ENCODE measurements at regions not wholly inside any gene's neighbourhood (a gene's known extent, or its start where the extent isn't known, plus 50 kb on each side); places are given as distances from the start of the nearest gene placed in this dataset.

DNA sequence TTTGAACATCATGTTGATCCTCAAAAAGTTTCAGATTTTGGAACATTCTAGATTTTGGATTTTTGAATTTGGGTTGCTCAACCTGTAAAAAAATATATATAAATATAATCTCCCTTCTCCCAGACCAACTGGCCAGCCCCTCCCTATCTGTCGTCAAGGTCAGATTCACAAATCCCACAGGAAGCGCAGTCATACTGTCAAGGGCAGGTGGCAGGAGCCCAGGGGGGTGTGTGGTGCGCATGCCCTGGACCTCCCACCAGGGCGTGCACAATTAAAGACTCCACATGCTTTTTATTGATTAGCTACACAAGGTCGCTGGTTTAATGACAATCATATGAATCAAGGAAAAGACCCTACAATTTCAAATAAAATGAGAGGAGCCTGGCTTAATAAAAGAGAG lies 77.0 kb upstream of the EEPD1 start:
- DNase-seq: no peak

DNA sequence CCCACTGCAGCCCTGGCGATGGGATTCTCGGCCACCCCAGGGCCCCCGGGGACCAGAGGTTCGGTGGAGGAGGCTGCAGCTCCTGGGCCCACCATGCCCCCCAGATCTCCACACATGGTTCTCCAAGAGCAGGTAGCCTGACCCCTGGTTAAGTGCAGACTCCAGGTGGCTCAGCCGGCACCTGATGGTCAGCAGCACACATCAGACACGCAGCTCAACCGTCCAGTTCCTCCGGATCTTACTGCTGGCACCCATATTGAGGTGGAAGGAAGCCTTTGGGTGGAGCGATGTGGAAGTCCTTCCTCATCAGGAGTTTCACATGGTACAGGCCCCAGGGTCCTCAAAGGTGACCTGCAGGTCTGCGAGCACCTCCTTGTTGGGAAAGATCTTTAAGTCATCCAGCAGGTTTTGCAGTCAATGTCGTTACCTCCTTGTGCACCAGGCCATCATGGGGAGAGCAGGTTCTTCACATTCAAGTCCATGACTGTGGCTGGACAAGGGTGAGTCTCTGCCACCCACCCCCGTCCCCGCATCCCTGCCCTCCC lies 74.2 kb upstream of the EEPD1 start:
- no peak for DNase-seq

DNA sequence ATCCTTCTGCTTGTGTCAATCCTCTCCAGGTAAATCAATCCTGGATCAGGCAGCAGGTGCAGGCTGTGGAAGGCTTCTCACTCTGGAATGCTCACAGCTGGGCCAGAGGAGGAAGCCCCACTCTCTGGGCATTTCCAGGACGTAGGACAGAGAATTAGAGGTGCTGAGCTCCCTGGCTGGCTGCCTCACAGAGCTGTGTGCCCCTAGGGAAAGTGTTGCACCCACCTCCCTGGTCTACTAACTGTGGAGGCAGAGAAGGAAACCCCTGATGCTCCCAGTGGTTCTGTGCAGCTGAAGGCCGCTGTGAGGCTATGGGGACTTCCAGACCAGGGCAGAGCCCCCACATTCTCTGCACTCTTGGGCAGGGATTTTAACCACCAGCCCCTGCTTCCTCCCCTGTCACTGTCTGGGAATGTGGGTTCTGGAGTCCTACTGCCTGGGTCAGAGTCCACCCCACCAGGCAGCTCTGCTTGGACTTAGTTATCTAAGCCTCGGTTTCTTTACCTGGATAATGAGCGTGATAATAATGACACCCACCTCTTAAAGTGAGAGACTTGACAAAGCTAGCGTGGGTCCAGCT lies 73.5 kb upstream of the EEPD1 start:
- no peak for DNase-seq

DNA sequence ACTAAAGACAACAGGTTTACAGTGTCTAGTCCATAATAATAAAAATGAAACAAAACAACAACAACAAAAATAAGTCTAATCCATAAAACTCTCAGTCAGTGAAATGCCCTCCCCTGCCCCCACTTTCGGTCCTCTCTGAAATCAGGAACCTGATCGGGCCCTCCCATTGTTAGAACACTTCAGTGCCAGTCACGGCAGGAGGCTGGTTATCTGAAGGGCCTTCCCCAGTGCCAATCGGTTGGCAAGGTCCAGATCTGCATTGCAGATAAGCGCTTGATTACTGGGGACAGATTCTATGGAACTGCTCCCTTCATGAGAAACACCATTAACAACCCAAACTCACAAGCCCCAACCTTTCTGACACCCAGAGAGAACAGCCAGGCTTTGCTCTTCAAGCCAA lies 72.2 kb upstream of the EEPD1 start:
- DNase-seq: no peak

DNA sequence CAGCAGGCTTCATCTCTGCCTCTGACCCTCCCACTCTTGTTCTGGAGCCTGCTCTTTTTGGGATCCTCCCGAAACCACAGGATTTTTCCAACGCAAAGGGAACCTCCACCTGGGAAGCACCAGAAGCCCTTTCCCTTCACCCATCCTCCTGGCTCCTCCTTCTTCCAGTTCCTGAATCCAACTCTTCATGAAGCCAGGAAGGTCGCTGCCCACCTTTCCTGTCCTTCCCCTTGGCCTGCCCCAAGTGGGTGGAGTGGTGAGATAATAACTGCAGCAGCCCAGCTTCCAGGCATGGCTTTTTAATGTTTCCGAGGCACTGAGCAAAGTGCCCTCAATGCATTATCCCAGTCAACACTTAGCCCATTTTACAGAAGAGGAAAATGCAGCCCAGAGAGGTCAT lies 70.8 kb upstream of the EEPD1 start:
- DNase-seq: no peak

DNA sequence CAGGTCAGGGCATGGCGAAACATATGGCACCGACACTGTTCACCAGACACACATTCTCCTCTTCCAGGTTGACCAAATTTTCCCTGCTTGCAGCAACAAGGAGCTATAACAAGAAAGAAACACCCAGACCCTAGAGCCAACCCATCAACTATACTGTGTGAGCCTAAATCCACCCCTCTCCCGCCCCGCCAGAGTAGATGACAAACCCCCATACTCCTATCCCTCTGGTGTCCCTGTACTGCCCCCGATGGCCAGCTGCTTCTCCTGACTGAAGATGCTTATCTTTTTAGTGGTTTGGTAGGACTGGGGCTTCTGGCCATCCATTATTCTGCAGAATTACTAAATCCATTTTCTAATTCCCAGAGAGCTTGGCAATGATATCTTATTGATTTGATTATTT lies 70.1 kb upstream of the EEPD1 start:
- no peak for DNase-seq

DNA sequence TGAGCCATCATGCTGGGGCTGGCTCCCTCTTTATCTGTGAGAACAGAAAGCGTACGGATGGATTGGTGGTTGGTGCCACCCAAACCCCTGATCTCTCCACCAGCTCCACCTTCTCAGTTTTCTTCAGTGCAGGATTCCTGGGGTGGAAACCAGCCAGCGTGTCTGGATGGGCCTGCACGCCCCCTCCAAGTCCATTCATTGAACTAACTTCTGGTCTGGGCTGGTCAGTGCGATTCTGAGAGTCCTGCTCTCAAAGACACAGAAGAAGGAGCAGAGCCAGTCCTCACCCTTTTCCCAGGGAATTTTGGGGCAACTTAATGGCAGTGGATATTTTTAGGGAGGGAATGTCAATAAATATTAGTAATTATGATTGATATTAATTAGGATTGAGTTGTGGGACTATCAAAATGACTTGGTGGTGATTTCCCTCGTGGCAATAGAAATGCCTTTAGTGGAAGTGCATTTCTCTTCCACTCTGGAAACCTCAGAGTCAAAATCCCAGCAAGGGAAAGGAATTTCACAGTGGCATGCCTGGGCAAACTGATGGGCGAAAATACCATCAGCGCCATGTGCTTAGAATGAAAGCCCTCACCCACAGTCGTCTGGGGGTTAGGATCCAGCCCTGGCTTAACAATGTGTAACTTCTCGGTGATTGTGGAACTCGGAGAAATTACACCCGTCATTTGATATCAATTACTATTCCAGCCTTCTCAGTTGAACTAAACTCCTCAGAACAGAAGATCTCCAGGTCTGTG lies 69.3 kb upstream of the EEPD1 start:
- no peak for DNase-seq

DNA sequence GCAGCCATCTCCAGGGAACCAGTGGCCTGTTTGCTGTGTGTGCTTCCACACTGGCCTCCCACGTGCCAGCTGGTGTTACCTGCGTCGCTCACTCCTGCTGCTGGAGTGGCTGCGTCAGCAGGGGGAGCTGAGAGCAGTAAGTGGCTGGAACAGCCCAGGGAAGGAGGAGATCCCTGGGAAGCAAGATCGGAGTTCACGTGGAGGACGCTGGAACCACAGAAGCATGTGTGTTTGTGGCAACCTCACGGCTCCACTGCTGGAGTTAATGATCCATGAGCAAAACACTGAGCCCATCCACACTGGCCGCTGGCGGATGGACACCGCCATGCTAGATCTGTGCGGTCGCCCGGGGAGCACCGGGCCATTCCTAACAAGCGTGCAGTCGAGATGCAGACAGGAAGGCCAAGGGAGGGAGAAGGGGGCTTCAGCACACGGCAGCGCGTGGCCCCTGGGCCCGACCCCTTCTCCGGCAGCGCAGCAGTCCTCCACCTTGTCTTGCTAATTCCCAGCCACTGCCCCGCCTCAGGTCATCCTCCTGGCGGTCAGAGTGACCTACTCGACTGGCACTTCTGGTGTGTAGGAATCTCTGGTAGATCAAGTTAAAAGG lies 68.5 kb upstream of the EEPD1 start:
- no peak for DNase-seq

DNA sequence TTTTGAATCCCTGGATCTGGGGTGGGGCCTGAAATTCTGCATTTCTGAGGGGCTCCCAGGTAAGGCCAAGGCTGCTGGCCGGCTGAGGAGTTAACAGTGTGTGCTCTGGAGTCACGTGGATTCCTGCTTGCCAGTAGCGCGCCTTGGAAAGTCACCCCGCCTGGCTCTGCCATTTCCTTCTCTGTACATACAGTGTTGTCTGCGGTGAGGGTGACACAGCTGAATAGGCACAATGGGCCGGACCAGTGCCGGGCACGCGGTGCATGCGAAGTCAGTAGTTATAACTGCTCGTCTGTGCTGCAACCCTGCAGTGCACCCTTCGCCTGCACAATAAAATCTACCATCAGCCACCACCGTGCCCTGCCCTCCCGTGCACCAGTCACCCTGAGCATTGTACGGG lies 68.0 kb upstream of the EEPD1 start:
- no peak for DNase-seq

DNA sequence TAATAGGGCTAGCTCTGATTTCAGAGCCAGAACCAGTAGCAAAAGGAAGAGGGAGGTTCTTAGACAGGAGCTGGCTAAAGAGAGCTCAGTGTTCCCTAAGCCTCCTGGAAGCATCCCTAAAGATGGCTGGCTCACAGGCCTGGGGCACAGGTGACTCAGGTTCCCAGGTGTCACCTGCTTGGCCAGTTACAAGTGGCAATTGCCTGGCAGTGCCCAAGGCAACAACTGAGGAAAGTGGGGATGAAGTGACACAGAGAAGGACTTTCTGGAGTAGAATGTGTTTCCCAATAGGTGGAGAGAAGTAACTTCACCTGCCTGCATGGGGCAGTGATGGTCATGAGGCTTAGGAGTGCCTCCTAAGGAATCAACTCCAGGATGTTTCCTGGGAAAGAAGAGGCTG lies 66.5 kb upstream of the EEPD1 start:
- DNase-seq: no peak

DNA sequence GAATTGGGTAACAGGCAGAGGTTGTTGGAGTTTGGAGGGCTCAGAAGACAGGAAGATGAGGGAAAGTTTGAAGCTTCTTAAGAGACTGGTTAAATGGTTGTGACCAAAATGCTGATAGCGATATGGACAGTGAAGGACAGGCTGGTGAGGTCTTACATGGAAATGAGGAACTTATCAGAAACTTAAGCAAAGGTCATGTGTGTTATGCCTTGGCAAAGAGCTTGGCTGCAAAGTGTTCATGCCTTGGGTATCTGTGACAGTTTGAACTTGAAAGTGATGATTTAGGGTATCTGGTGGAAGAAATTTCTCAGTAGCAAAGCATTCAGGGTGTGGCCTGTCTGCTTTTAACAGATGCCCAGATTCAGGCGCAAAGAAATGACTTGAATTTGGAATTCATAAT lies 64.5 kb upstream of the EEPD1 start:
- DNase-seq: no peak

DNA sequence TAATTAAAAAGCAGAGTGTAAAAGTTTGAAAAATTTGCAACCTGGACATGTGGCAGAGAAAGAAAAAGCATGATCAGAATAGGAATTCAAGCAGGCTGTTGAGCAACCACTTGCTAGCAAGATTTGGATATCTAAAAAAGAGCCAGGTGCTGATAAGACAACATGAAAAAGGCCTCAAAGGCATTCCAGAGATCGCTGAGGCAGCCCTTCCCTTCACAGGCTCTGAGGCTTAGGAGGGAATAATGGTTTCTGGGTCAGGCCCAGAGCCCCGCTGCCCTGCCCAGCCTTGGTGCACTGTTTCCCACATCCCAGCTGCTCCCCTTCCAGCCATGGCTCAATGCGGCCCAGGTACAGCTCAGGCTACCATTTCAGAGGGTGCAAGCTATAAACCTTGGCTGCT lies 64.1 kb upstream of the EEPD1 start:
- no peak for DNase-seq

DNA sequence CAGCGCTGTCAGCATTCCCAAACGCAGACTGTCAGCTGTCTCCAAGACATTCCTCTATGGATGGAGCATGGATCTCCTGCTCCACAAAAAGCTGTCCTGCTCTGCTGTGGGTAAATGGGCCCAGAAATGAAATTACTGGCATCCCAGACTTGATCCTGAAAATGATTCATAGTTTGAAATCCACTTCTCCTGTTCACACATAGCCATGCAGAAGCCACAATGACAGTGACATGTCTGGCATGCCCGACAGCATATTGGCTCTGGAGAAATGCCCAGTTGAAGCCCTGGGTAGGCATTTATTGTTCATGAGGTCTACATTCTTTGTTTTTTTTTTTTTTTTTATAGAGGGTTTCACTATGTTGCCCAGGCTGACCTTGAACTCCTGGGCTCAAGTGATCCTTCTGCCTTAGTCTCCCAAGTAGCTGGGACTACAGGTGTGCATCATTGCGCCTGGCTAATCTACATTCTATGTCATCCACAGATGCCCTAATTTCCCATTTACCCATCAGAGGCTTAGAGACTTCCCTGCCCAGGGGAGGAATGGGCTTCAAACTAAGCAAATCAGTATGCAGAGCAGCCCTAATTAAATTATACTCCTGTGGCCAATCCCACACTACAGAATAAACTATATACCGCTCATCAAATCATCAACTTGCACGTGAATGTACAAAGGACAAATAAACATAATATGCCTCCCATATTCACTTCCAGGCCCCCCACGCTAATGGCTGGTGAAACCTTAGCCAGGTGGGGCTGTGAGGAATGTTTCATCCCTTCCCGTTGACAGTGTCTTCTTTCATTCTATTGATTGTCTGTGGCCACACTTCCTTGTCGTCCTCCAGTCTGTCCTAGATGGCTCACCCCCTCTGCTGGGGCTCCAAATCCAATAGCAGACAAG lies 61.8 kb upstream of the EEPD1 start:
- no peak for DNase-seq

DNA sequence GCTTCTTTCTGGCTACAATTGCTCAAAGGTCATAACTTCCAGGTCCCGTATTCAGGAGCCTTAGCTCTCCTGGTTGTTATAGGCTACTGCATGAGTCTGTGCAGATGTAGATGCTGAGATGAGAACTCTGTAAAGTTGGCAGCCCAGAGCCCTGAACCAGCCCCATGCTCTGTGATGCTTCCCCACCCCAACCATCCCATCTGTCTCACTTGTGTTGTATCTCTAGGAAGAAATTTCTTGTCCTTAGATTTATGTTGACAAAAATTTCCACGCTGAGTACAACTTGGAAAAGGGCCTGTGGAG lies 61.2 kb upstream of the EEPD1 start:
- no peak for DNase-seq

DNA sequence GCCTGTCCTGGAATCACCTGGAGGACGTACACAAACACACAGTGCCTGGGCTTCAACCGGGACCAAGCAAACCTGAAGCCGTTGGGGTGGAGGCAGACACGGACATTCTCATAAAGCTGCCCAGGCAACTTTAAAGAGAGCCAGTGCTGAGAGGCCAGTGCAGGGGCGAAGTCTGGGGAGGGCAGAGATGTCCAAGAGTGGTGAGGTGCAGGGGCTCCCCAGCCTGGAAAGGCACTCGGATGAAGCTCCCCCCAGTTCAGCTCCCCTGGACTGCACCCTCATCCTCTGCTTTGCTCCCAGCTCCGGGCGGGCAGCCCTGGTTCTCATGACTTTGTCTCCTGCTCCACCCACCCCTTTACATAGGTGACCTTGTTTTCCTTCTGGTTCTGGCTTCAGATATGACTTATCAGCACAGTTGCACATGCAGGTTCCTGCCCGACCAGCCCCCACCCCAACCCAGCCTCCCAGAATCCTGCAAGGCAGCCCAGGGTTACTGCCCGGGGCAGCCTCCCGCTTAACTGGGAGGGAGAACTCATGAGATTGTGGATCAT lies 60.8 kb upstream of the EEPD1 start:
- no peak for DNase-seq

DNA sequence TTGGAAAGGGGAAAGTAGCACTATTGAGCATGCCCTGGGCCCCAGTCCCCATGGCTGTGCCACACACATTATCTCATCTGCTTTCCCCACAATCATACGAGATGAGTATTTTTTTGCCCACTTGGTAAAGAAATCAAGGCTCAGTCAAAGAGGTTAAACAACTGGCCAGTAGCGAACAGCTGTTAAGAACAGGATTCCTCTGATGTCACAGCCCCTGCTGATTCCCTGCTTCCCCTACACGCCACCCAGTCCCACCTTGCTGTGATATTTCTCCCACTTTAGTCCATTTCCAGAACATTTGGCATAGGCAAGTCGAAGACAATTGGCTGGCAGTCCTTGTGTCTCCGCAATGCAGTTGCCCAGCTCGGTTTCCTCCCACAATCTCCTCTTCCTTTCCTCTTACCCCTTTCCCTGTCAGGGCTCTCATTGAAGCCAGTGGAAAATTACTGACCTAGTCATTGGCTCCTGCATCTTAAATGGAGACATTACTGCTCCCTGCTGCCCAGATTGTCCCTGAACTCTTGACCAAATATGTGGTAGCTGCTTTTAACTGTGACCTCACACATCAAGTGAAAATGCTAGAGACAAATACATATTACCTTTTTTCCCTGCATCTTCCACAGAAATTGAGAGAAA lies 56.5 kb upstream of the EEPD1 start:
- no peak for DNase-seq

DNA sequence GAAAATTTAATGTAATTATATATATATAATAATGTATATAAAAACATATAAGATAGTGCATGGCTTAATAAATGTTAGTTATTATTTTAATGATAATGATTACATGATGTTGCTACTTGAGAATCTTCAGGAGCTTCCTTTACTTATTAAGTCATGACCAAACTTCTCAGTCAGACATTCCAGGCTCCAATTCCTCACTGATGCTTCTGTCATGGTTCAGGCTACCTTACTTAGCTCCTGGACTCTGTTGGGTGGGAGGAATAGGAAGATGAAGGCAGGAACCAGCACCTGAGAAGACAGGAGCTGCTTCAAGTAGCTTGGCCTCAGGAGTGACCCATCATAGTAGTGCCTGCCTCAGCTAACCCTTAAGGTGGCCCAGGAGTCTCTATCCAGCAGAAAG lies 55.0 kb upstream of the EEPD1 start:
- no peak for DNase-seq

DNA sequence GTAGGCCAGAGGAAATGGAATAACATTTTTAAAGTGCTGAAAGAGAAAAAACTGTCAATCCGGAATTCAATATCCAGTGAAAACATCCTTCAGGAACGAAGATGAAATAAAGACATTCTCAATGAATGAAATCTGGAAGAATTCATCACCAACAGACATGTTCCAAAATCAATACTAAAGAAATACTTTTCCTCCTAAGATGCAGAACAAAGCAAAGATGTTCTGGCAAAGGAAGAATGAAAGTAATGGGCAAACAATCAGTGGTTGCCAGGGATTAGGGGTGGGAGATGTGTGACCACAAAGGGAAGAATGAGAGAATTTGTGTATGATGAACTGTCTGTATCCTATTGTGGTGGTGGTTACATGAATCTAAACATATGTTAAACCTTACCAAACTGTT lies 52.8 kb upstream of the EEPD1 start:
- no peak for DNase-seq

DNA sequence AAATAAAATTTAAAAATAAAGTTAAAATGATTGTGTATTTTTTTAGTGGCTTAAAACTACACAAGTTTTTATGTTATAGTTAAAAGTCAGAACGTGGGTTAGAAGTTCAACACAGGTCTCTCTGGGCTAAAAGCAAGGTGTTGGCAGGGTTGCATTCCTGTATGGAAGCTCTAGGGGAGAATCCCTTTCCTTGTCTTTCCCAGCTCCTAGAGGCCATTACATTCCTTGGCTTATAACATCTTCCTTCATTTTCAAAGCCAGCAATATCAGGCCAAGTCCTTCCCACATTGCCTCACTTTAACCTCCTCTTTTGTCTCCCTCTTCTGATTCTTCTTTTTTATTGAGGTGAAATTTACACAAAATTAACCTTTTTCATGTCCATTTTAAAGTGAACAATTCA lies 52.4 kb upstream of the EEPD1 start:
- no peak for DNase-seq
